ENCODE measurements at regions not wholly inside any gene's neighbourhood (a gene's known extent, or its start where the extent isn't known, plus 50 kb on each side); places are given as distances from the start of the nearest gene placed in this dataset.

- no peak for DNase-seq
Observed at GRCh38 chr7:156074982-156075615, 262.8 kb upstream of the SHH start.

GRCh38 chr7:156074084-156074483 lies 261.8 kb upstream of the SHH start:
- DNase-seq (no peak), ATAC-seq (ENCODE audit: poor library complexity) (no peak)
- POLR2A ChIA-PET: no interaction called here
- TF ChIP-seq CTCF (IDR thresholded peaks at IDR 0.05): no peak
- Mint-ChIP-seq H3K4me1 (ENCODE audit: low read depth) (no peaks in the 10 kb centered on the region), H3K27ac (no peak overlapping the region), H3K27me3 (no peaks in the 10 kb centered on the region), H3K4me3 (no peak overlapping the region), H3K9me3 (no peaks in the 10 kb centered on the region), H3K36me3 (ENCODE audit: low read depth) (no peaks in the 10 kb centered on the region)
- H3K27me3 ChIP-seq (ENCODE audit: control insufficient read depth in 1 of 2, insufficient read depth in 2 of 2, low read length in 2 of 2): peaks cover 0 to 2% of the 10 kb centered on the region in 2 experiments
- no peak overlapping the region for H3K27ac ChIP-seq (ENCODE audit: low read depth in 1 of 2, low read length in 2 of 2)
- H3K4me3 ChIP-seq (ENCODE audit: low read length): no peak overlapping the region
- H3K4me1 ChIP-seq (ENCODE audit: insufficient read depth, low read length): no peaks in the 10 kb centered on the region
- no peaks in the 10 kb centered on the region for H3K36me3 ChIP-seq (ENCODE audit: insufficient read depth, low read length)
- peaks cover 0 to 15% of the 10 kb centered on the region in 2 experiments for H3K9me3 ChIP-seq (ENCODE audit: control insufficient read depth in 1 of 2, insufficient read depth in 1 of 2, low read length in 2 of 2)
- CTCF ChIA-PET: no interaction called here
- intact Hi-C loops (cut with DNase I, micrococcal nuclease): no loop called here

More at GRCh38 chr7:156074982-156075615, 262.8 kb upstream of the SHH start:
- H3K4me1 ChIP-seq (ENCODE audit: insufficient read depth, low read length): no peaks in the 10 kb centered on the region
- ChIA-PET CTCF (no interaction called here), POLR2A (no interaction called here)
- intact Hi-C loops (cut with DNase I, micrococcal nuclease): no loop called here
- H3K9me3 ChIP-seq (ENCODE audit: control insufficient read depth in 1 of 2, insufficient read depth in 1 of 2, low read length in 2 of 2): peaks cover 0 to 13% of the 10 kb centered on the region in 2 experiments
- TF ChIP-seq CTCF (IDR thresholded peaks at IDR 0.05): no peak
- Mint-ChIP-seq H3K4me3 (no peak overlapping the region), H3K9me3 (no peaks in the 10 kb centered on the region), H3K4me1 (ENCODE audit: low read depth) (no peaks in the 10 kb centered on the region), H3K36me3 (ENCODE audit: low read depth) (no peaks in the 10 kb centered on the region), H3K27me3 (no peaks in the 10 kb centered on the region), H3K27ac (no peak overlapping the region)
- no peak overlapping the region for H3K27ac ChIP-seq (ENCODE audit: low read depth in 1 of 2, low read length in 2 of 2)
- peaks cover 0 to 2% of the 10 kb centered on the region in 2 experiments for H3K27me3 ChIP-seq (ENCODE audit: control insufficient read depth in 1 of 2, insufficient read depth in 2 of 2, low read length in 2 of 2)
- no peak overlapping the region for H3K4me3 ChIP-seq (ENCODE audit: low read length)
- ATAC-seq (ENCODE audit: poor library complexity): no peak
- no peaks in the 10 kb centered on the region for H3K36me3 ChIP-seq (ENCODE audit: insufficient read depth, low read length)

GRCh38 chr7:156073366-156074052 lies 261.2 kb upstream of the SHH start:
- ATAC-seq (ENCODE audit: poor library complexity) (no peak), DNase-seq (no peak)
- peaks cover 0 to 2% of the 10 kb centered on the region in 2 experiments for H3K27me3 ChIP-seq (ENCODE audit: control insufficient read depth in 1 of 2, insufficient read depth in 2 of 2, low read length in 2 of 2)
- H3K36me3 ChIP-seq (ENCODE audit: insufficient read depth, low read length): no peaks in the 10 kb centered on the region
- TF ChIP-seq CTCF (IDR thresholded peaks at IDR 0.05): no peak
- H3K4me1 Mint-ChIP-seq (ENCODE audit: low read depth): no peaks in the 10 kb centered on the region
- H3K27ac Mint-ChIP-seq: no peak overlapping the region
- H3K9me3 Mint-ChIP-seq: no peaks in the 10 kb centered on the region
- ChIA-PET CTCF (no interaction called here), POLR2A (no interaction called here)
- no peak overlapping the region for H3K4me3 ChIP-seq (ENCODE audit: low read length)
- H3K36me3 Mint-ChIP-seq (ENCODE audit: low read depth): no peaks in the 10 kb centered on the region
- H3K27me3 Mint-ChIP-seq: no peaks in the 10 kb centered on the region
- H3K9me3 ChIP-seq (ENCODE audit: control insufficient read depth in 1 of 2, insufficient read depth in 1 of 2, low read length in 2 of 2): peaks cover 0 to 15% of the 10 kb centered on the region in 2 experiments
- H3K4me1 ChIP-seq (ENCODE audit: insufficient read depth, low read length): no peaks in the 10 kb centered on the region
- no peak overlapping the region for H3K27ac ChIP-seq (ENCODE audit: low read depth in 1 of 2, low read length in 2 of 2)
- H3K4me3 Mint-ChIP-seq: no peak overlapping the region
- intact Hi-C loops (cut with DNase I, micrococcal nuclease): no loop called here

Data from CD4-positive, alpha-beta T cell (primary cell).